ENCODE measurements at regions not wholly inside any gene's neighbourhood (a gene's known extent, or its start where the extent isn't known, plus 50 kb on each side); places are given as distances from the start of the nearest gene placed in this dataset.

DNA sequence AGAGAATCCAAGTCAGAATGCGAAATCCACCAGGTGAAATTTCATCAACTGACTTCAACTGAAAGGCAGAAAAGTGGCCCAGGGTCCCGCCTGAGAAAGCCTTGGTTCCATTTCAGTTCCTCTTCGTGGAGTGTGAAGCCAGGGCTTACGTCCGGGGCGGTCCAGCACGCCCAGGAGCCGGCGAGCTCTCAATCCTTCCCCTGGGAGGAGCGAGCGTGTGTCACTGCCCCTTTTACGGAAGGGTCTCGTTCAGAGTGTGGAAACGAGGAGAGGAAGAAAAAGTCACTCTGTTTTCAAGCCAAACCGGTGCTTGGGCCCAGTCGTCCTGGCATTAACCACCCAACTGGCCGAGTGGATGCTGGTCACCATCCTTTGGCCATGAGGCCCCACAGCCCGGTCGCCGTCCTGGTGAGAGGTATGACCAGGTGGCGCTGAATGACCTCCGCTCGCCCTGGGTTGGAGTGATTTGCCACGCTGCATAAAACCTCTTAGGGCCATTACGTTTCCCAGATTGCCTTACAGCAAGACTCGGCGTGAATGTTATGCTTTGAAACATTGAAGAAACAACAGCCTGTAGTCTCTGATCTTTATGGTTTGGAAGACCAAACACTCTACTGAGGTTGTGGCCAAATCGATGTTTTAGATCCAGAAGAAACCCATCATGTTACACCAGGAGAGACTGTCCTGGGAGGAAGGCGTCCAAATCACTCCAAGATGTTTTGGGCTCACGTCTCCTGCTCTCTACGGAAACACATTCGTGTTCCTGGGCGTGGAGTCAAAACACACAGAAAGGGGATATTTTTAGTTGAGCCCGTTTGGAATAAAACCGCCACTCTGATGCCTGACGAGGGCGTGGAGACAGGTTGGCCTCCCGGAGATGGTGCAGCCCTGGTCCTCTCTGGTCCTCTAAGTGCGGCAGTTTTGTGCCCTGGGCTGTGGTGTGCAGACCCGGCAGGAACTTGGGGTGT is 93.6 kb upstream of the ACTRT2 start:
- intact Hi-C loops (cut with DNase I; ENCODE audit: low total_unique reads) = no loop called here
- no peak for TF ChIP-seq POLR2A (IDR thresholded peaks at IDR 0.05)
- TF ChIP-seq POLR2AphosphoS5 (IDR thresholded peaks at IDR 0.05) = no peak
- TF ChIP-seq CTCF (IDR thresholded peaks at IDR 0.05) = no peak
- Histone ChIP-seq H3K27ac (no peak overlapping the region), H3K27me3 (peaks cover 0 to 88% of the 10 kb centered on the region in 2 donors), H3K4me1 (no peaks in the 10 kb centered on the region), H3K4me3 (no peak overlapping the region), H3K36me3 (no peaks in the 10 kb centered on the region), H3K9me3 (peaks cover 0 to 11% of the 10 kb centered on the region in 2 donors)
- DNase-seq (ENCODE audit: low spot score in 2 of 2) = no peak

GRCh38 chr1:2928366-2929325 is 92.6 kb upstream of the ACTRT2 start:
- no peak for DNase-seq (ENCODE audit: low spot score in 2 of 2)
- Histone ChIP-seq H3K4me1 (no peaks in the 10 kb centered on the region), H3K36me3 (no peaks in the 10 kb centered on the region), H3K4me3 (no peak overlapping the region), H3K27me3 (peaks cover 0 to 88% of the 10 kb centered on the region in 2 donors), H3K27ac (no peak overlapping the region), H3K9me3 (peaks cover 0 to 11% of the 10 kb centered on the region in 2 donors)
- TF ChIP-seq CTCF (IDR thresholded peaks at IDR 0.05) (no peak), POLR2A (IDR thresholded peaks at IDR 0.05) (no peak), POLR2AphosphoS5 (IDR thresholded peaks at IDR 0.05) (no peak)
- intact Hi-C loops (cut with DNase I; ENCODE audit: low total_unique reads) = no loop called here

DNA sequence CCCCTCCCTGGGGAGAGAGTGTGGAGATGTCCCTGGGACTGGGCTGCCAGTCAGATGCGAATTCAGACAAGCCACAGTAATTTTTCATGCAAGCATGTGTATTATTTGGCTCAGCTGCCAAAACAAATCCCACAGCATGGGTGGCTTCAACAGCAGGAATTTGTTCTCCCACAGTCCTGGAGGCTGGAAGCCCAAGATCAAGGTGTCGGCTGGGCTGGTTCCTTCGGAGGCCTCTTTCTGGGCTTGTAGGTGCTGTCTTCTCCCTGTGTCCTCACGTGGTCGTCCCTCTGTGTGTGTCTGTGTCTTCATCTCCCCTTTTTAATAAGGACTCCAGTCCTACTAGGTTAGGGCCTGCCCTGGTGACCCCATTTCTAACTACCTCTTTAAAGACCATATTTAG is 91.9 kb upstream of the ACTRT2 start:
- peaks cover 0 to 11% of the 10 kb centered on the region in 2 donors for H3K9me3 ChIP-seq
- no peaks in the 10 kb centered on the region for H3K4me1 ChIP-seq
- no peak overlapping the region for H3K4me3 ChIP-seq
- no peak overlapping the region for H3K27ac ChIP-seq
- intact Hi-C loops (cut with DNase I; ENCODE audit: low total_unique reads) = no loop called here
- no peak for DNase-seq (ENCODE audit: low spot score in 2 of 2)
- peaks cover 0 to 88% of the 10 kb centered on the region in 2 donors for H3K27me3 ChIP-seq
- no peaks in the 10 kb centered on the region for H3K36me3 ChIP-seq
- TF ChIP-seq POLR2A (IDR thresholded peaks at IDR 0.05) (no peak), CTCF (IDR thresholded peaks at IDR 0.05) (no peak), POLR2AphosphoS5 (IDR thresholded peaks at IDR 0.05) (no peak)

DNA sequence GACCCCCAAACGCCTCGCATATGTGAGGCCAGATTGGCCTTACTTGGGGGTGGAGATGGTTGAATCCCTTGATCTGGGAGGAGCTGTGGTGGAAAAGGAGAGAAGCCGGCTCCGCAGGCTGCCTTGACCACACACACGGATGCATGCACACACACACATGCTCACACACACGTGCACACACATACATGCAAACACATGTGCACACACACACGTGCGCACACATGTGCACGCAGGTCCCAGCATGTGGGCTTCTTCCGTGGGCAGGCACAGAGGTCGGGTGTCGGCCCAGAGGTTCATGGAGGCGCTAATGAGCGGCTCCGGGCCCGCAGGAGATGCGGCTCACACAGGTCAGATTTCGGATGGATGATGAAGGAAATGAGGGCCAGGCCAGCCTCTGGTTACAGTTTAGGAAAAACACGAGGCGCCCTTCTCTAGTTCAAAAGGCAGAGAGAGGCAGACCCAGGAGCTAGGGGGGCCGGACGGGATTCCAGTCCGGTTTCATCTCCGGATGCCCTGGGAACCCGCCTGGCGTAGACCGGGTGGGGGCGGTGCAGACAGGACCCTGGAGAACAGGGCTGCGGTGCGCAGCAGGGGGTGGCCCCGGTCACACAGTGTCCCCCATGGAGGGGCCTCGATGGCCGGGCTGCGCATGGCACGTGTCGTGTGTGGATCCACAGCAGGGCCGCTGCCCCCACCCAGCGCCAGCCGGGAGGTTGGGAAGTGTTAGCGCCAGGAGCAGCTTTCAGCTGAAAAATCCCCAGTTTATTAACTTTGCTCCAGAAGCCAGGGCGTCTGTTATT is 91.1 kb upstream of the ACTRT2 start:
- H3K27ac ChIP-seq = no peak overlapping the region
- peaks cover 4 to 88% of the 10 kb centered on the region in 2 donors for H3K27me3 ChIP-seq
- H3K9me3 ChIP-seq = peaks cover 0 to 11% of the 10 kb centered on the region in 2 donors
- TF ChIP-seq POLR2AphosphoS5 (IDR thresholded peaks at IDR 0.05) (no peak), CTCF (IDR thresholded peaks at IDR 0.05) (no peak), POLR2A (IDR thresholded peaks at IDR 0.05) (no peak)
- no peak overlapping the region for H3K4me3 ChIP-seq
- no peaks in the 10 kb centered on the region for H3K4me1 ChIP-seq
- H3K36me3 ChIP-seq = no peaks in the 10 kb centered on the region
- no peak for DNase-seq (ENCODE audit: low spot score in 2 of 2)
- intact Hi-C loops (cut with DNase I; ENCODE audit: low total_unique reads) = no loop called here

Data from breast epithelium (tissue), 4 donors.